Osteoblast (primary cell): ENCODE measurements at regions not wholly inside any gene's neighbourhood (a gene's known extent, or its start where the extent isn't known, plus 50 kb on each side); places are given as distances from the start of the nearest gene placed in this dataset. TPM values are rescaled to one million over a fixed set of nuclear protein-coding genes. Genes with fewer than 3 reads are reported as not detected.
"Not testable (repeated sequence)": the region's sequence is repeated elsewhere in the genome, so short reads cannot be mapped to it uniquely, and the experiment has no call there.

Source experiments
- DNase-seq: peaks from one replicate; pipeline ENCODE4 v3.0.0; 2011; ENCODE audit warnings: low spot score, mixed read lengths; ENCODE audit not compliant: insufficient read length; ENCODE audit errors: missing footprints
- H2AFZ ChIP-seq: 2 replicates; pipeline ENCODE4 v1.6.0; 2011; ENCODE audit warnings: mild to moderate bottlenecking, low read length
- H3K27ac ChIP-seq: 2 replicates; pipeline ENCODE4 v1.5.1; 2011; ENCODE audit warnings: mild to moderate bottlenecking, low read depth, low read length, moderate library complexity
- H3K27me3 ChIP-seq: 2 replicates; pipeline ENCODE4 v1.6.0; 2012; ENCODE audit warnings: mild to moderate bottlenecking, control low read depth, inconsistent platforms, low read length, moderate library complexity; ENCODE audit not compliant: insufficient read depth
- H3K36me3 ChIP-seq: 2 replicates; pipeline ENCODE4 v1.5.1; 2011; ENCODE audit warnings: mild to moderate bottlenecking, low read length, control low read depth, moderate library complexity; ENCODE audit not compliant: insufficient read depth
- H3K4me1 ChIP-seq: 2 replicates; pipeline ENCODE4 v1.5.1; 2011; ENCODE audit warnings: mild to moderate bottlenecking, low read length, control low read depth, moderate library complexity; ENCODE audit not compliant: insufficient read depth
- H3K4me2 ChIP-seq: 2 replicates; pipeline ENCODE4 v1.6.0; 2011; ENCODE audit warnings: mild to moderate bottlenecking, low read length; ENCODE audit not compliant: insufficient read depth
- H3K4me3 ChIP-seq: fragments of 200-600 bp; sonication (generic); 3 replicates; pipeline ENCODE4 v1.5.1; 2012; ENCODE audit warnings: mild to moderate bottlenecking, low read length, inconsistent platforms; ENCODE audit not compliant: insufficient read depth
- H3K79me2 ChIP-seq: 2 replicates; pipeline ENCODE4 v1.6.0; 2012; ENCODE audit warnings: mild to moderate bottlenecking, low read length, control low read depth, inconsistent platforms; ENCODE audit not compliant: insufficient read depth
- H3K9me3 ChIP-seq: 2 replicates; pipeline ENCODE4 v1.5.1; 2011; ENCODE audit warnings: low read depth, low read length, control low read depth
- H4K20me1 ChIP-seq: 2 replicates; pipeline ENCODE4 v1.6.0; 2012; ENCODE audit warnings: mild to moderate bottlenecking, low read length, control low read depth; ENCODE audit not compliant: insufficient read depth
- CTCF ChIP-seq: IDR thresholded peaks from 2 replicates; pipeline ENCODE4 v1.5.1; 2011; ENCODE audit warnings: mild to moderate bottlenecking, low read depth, low read length, moderate library complexity; ENCODE audit errors: extremely low read depth
- small RNA-seq: library from RNA; depleted of rRNA; stranded (forward); fragments of <200 nt; gene quantifications from one replicate; pipeline ENCODE3, GENCODE V24; 2012

GRCh38 chr3:20240154-20240883, 54.3 kb upstream of the SGO1 start:
- DNase-seq: no peak
- Histone ChIP-seq H3K27me3 (no peaks in the 10 kb centered on the region), H3K36me3 (no peaks in the 10 kb centered on the region), H4K20me1 (no peaks in the 10 kb centered on the region), H3K4me2 (no peak overlapping the region), H3K4me1 (no peaks in the 10 kb centered on the region), H3K9me3 (no peaks in the 10 kb centered on the region), H2AFZ (no peak overlapping the region), H3K27ac (no peak overlapping the region), H3K4me3 (no peak overlapping the region), H3K79me2 (no peaks in the 10 kb centered on the region)
- no peak for TF ChIP-seq CTCF

GRCh38 chr3:20238199-20238598, 52.2 kb upstream of the SGO1 start:
- not testable (repeated sequence) for H3K36me3 ChIP-seq, H2AFZ ChIP-seq

GRCh38 chr3:20236603-20237002, 50.6 kb upstream of the SGO1 start:
- no peak for DNase-seq
- Histone ChIP-seq H3K9me3 (no peaks in the 10 kb centered on the region), H3K4me1 (no peaks in the 10 kb centered on the region), H3K27me3 (no peaks in the 10 kb centered on the region), H3K79me2 (no peaks in the 10 kb centered on the region), H3K27ac (no peak overlapping the region), H3K36me3 (no peaks in the 10 kb centered on the region), H3K4me3 (no peak overlapping the region), H2AFZ (no peak overlapping the region), H3K4me2 (no peak overlapping the region), H4K20me1 (no peaks in the 10 kb centered on the region)
- TF ChIP-seq CTCF: no peak

More at GRCh38 chr3:20238199-20238598, 52.2 kb upstream of the SGO1 start:
- not testable (repeated sequence) for H3K4me3 ChIP-seq, H3K27me3 ChIP-seq, H3K79me2 ChIP-seq, H3K27ac ChIP-seq, H3K4me2 ChIP-seq, DNase-seq, H3K9me3 ChIP-seq, H4K20me1 ChIP-seq, H3K4me1 ChIP-seq

Small RNA genes lying in the stretch of these regions (small RNA-seq; reads per million reads assigned to genes)
- gene RNU6-815P (not detected), gene RNU6-822P (not detected)
